Right lobe of liver (tissue), 4 donors: ENCODE measurements at regions not wholly inside any gene's neighbourhood (a gene's known extent, or its start where the extent isn't known, plus 50 kb on each side); places are given as distances from the start of the nearest gene placed in this dataset.

ENCODE experiments used
- POLR2A ChIP-seq: fragments of 450-650 bp; IDR thresholded peaks from one replicate; pipeline ENCODE4 v1.6.1; 2017; ENCODE audit warnings: antibody characterized with exemption, mild to moderate bottlenecking
- TF ChIP-seq, protein P1 (sequence below), 4 donors: fragments of 200-600 bp in 3 of 4; fragments of 450-650 bp in 1 of 4; IDR thresholded peaks; one replicate each; pipeline versions ENCODE4 v1.5.1 to v1.8.0; 2016 to 2022; ENCODE audit warnings: antibody characterized with exemption in 4 of 4, mild to moderate bottlenecking in 2 of 4
- donor health status: DM: no; HTN: no; CAD: no.
- donor health status: DM: no; HTN: no; CAD: no.
- donor health status: DM: no; HTN: yes; CAD: no.

DNA sequence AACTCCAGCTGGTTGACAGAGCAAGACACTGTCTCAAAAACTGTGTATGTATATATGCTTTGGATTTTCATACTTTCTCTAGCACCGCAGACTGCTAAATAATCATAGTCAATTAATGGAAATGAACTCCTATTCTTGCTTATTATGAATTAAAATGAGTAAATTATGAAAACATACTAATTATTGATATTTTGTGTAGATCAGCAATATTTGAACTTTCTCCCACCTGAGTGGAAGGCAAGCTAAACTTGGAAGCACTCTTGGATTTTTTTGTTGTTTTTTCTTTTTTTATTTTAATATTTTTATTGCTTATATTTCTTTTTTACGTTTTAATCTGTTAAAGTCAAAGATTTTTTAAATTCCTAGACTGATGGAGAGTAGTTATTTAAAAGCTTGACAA is 201.7 kb downstream of the CDRT15L2 start:
- TF ChIP-seq, protein P1, sequence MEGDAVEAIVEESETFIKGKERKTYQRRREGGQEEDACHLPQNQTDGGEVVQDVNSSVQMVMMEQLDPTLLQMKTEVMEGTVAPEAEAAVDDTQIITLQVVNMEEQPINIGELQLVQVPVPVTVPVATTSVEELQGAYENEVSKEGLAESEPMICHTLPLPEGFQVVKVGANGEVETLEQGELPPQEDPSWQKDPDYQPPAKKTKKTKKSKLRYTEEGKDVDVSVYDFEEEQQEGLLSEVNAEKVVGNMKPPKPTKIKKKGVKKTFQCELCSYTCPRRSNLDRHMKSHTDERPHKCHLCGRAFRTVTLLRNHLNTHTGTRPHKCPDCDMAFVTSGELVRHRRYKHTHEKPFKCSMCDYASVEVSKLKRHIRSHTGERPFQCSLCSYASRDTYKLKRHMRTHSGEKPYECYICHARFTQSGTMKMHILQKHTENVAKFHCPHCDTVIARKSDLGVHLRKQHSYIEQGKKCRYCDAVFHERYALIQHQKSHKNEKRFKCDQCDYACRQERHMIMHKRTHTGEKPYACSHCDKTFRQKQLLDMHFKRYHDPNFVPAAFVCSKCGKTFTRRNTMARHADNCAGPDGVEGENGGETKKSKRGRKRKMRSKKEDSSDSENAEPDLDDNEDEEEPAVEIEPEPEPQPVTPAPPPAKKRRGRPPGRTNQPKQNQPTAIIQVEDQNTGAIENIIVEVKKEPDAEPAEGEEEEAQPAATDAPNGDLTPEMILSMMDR (IDR thresholded peaks at IDR 0.05), result no peak
- no peak for TF ChIP-seq POLR2A
